Stimulated activated CD4-positive, alpha-beta T cell treated with anti-CD3 and anti-CD28 coated beads, Interleukin-4, amount 100 ng/mL, for 24 hours (primary cell): ENCODE measurements at regions not wholly inside any gene's neighbourhood (a gene's known extent, or its start where the extent isn't known, plus 50 kb on each side); places are given as distances from the start of the nearest gene placed in this dataset.
A peak's percentile ranks its signal among the peaks of the same experiment; 100 is the strongest.

Experiments
- DNase-seq: peaks from one replicate; pipeline ENCODE4 v3.0.0-alpha.2; 2020

DNA sequence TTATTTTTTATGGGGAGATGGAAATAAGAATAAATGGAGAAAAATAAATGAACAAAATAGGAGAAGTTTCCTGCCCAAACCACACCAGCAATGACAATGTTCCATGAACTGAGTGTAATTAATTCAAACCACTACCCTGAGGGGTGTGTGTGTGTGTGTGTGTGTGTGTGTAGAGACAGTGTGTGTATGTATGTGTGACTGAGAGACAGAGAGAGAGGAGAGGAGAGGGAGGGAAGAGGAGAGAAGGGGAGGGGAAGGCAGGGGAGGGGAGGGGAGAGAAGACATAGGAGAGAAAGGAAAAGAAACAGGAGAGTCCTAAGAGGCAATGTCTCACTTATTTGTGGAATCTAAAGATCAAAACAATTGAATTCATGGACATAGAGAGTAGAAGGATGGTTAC lies 65.0 kb upstream of the POU2AF1 start:
- DNase-seq, result no peak

DNA sequence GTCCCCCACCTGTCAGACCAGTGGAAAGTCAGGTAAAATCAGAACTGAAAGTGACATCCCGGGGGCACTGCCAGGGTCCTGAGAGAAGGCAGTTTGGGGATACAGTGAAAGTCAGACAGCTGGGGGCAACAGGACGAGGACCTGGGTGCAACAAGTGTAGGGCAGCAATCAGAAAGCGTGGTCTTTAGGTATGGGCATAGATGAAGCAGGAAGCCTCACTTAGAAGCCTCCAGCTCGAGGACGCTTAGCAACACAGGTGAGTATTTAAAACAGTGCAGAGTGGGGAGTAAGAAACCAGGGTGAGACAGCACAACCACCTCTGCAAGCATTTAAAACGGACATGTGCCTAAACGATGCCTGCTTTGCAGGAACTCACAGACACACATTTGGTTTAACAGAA lies 64.6 kb upstream of the POU2AF1 start:
- no peak for DNase-seq

GRCh38 chr11:111443032-111443431 lies 64.0 kb upstream of the POU2AF1 start:
- DNase-seq, result no peak

- peak; percentile 27 for DNase-seq
Measured at GRCh38 chr11:111441443-111441842, 62.4 kb upstream of the POU2AF1 start.

- DNase-seq, result no peak
Measured at GRCh38 chr11:111440416-111441205, 61.5 kb upstream of the POU2AF1 start.

- no peak for DNase-seq
Measured at GRCh38 chr11:111439901-111440300, 60.8 kb upstream of the POU2AF1 start.

- no peak for DNase-seq
Measured at GRCh38 chr11:111438846-111439520, 59.9 kb upstream of the POU2AF1 start.

DNA sequence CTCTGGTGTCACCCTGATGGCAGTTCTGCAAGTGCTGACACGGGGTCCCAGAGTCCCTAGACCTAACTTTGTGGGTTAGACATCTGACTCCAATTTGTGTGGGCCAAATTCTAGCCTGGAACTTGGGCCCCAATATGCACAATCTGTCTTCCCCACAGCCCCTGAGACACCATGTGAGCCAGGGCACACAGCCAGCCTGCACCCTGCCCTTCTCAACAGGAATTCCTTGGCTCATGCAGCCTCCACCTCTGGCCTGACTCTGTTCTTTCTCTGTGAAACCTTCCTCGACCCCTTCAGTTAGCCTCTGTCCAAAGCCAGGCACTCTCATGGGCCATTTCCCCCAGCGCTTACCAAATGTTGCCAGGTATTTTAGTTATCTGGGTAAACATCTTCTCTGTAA lies 59.1 kb upstream of the POU2AF1 start:
- no peak for DNase-seq

GRCh38 chr11:111435046-111435698 lies 56.1 kb upstream of the POU2AF1 start:
- DNase-seq, result no peak

DNA sequence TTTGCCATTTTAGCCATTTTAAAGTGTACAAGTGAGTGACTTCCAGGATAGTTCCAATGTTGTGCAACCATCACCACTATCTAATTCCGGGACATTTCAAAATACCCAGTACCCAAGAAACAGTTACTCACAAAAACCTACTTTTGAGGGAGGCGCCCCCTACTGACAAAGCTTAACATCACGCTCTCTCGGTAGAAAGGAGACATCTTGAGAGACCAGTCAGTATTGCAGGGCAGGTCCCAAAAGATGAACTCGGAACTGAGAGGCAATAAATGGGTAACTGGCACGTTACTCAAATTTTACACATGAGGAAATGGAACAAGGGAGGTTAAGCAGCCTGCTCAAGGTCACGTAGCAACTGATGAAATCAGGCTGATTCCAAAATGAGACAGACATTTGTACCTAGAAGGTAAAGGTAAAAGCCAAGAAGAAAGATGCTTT lies 50.0 kb upstream of the POU2AF1 start:
- DNase-seq, result peak; percentile 75
